Left ventricle myocardium inferior (tissue), 1 donor: ENCODE measurements at regions not wholly inside any gene's neighbourhood (a gene's known extent, or its start where the extent isn't known, plus 50 kb on each side); places are given as distances from the start of the nearest gene placed in this dataset.

Experiments
- DNase-seq: peaks from one replicate; pipeline ENCODE4 v3.0.0-alpha.2; 2020
- H3K27ac ChIP-seq: fragments of 200-600 bp; replicated peaks from 2 replicates; pipeline ENCODE4 v1.8.0; 2021
- H3K27me3 ChIP-seq: fragments of 200-600 bp; 2 replicates; pipeline ENCODE4 v1.8.0; 2021; ENCODE audit warnings: low read depth
- H3K36me3 ChIP-seq: fragments of 200-600 bp; 2 replicates; pipeline ENCODE4 v1.8.0; 2021
- H3K4me1 ChIP-seq: fragments of 200-600 bp; 2 replicates; pipeline ENCODE4 v1.8.0; 2021
- H3K4me3 ChIP-seq: fragments of 200-600 bp; 2 replicates; pipeline ENCODE4 v1.8.0; 2021; ENCODE audit warnings: mild to moderate bottlenecking, moderate library complexity
- H3K9me3 ChIP-seq: fragments of 200-600 bp; replicated peaks from 2 replicates; pipeline ENCODE4 v1.8.0; 2021
- CTCF ChIP-seq: fragments of 200-600 bp; IDR thresholded peaks from 2 replicates; pipeline ENCODE4 v1.8.0; 2021; ENCODE audit warnings: antibody characterized with exemption, mild to moderate bottlenecking, borderline replicate concordance
- intact Hi-C: fragments of 100-400 bp; cut with micrococcal nuclease; formaldehyde crosslinking; loops from one replicate; pipeline ENCODE4 v1.11.0; 2022
- donor health status: DM: no; HTN: yes; CAD: no; lungs with severe emphysema.

GRCh38 chr10:121322776-121323175 is 275.5 kb downstream of the FGFR2 start:
- peaks cover 16% of the 10 kb centered on the region for H3K9me3 ChIP-seq
- no peak for DNase-seq
- H3K4me3 ChIP-seq, result no peak overlapping the region
- H3K36me3 ChIP-seq, result no peaks in the 10 kb centered on the region
- peaks cover 17% of the 10 kb centered on the region for H3K27me3 ChIP-seq
- H3K27ac ChIP-seq, result no peak overlapping the region
- H3K4me1 ChIP-seq, result no peaks in the 10 kb centered on the region
- intact Hi-C loops, result no loop called here
- no peak for TF ChIP-seq CTCF

DNA sequence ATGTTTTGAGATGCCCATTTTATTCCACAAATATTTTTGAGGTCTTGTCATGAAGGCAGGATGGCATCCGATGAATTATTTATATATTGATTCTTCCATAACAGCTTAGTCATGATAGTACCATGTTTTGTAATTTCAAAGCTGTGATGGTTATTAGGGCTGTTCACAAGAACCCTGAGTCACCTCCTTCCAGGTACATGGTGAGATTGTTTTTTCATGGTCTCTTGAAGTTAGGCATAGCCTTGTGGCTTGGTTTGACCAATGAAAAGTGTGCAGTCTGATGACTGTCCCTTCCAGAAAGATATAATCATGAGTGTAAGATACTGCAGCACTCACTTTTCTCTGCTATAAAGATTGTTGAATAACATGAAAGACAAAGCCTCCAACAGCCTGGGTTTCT is 274.8 kb downstream of the FGFR2 start:
- intact Hi-C loops, result no loop called here

GRCh38 chr10:121324678-121325213 is 273.5 kb downstream of the FGFR2 start:
- Histone ChIP-seq H3K27ac (no peak overlapping the region), H3K27me3 (peaks cover 17% of the 10 kb centered on the region), H3K9me3 (peaks cover 4% of the 10 kb centered on the region), H3K4me3 (no peak overlapping the region), H3K4me1 (no peaks in the 10 kb centered on the region), H3K36me3 (no peaks in the 10 kb centered on the region)
- no peak for TF ChIP-seq CTCF
- intact Hi-C loops, result no loop called here
- DNase-seq, result no peak

More for the DNA sequence above, 274.8 kb downstream of the FGFR2 start:
- no peaks in the 10 kb centered on the region for H3K36me3 ChIP-seq
- H3K27ac ChIP-seq, result no peak overlapping the region
- peaks cover 14% of the 10 kb centered on the region for H3K9me3 ChIP-seq
- H3K4me1 ChIP-seq, result no peaks in the 10 kb centered on the region
- H3K4me3 ChIP-seq, result no peak overlapping the region
- no peak for TF ChIP-seq CTCF
- no peak for DNase-seq
- peaks cover 17% of the 10 kb centered on the region for H3K27me3 ChIP-seq

GRCh38 chr10:121325490-121326231 is 272.6 kb downstream of the FGFR2 start:
- Histone ChIP-seq H3K36me3 (no peaks in the 10 kb centered on the region), H3K9me3 (peaks cover 4% of the 10 kb centered on the region), H3K4me1 (no peaks in the 10 kb centered on the region), H3K27ac (no peak overlapping the region), H3K27me3 (peaks cover 17% of the 10 kb centered on the region), H3K4me3 (no peak overlapping the region)
- intact Hi-C loops, result no loop called here
- no peak for DNase-seq
- TF ChIP-seq CTCF, result no peak

DNA sequence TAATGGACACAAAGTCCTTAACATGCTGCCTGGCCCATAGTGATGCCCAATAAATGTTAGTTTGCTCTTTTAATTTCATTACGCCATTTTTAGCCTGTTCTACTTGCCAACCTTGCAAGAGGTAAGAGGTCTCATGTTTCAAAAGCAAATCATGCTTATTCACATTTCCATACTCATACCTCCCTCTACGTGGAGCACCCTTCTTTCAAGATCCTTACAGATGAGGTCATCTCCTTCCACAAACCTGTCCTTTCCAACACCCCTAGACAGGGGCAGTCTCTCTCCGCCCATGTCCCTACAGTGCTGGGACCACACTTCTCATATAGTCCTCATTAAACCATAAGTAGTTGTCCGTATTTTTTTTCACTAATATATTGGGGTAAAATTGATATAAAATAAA is 271.3 kb downstream of the FGFR2 start:
- no peak for DNase-seq
- no peak for TF ChIP-seq CTCF
- no peaks in the 10 kb centered on the region for H3K36me3 ChIP-seq
- H3K9me3 ChIP-seq, result peaks cover 4% of the 10 kb centered on the region
- H3K27me3 ChIP-seq, result peaks cover 12% of the 10 kb centered on the region
- intact Hi-C loops, result no loop called here
- H3K4me3 ChIP-seq, result no peak overlapping the region
- no peaks in the 10 kb centered on the region for H3K4me1 ChIP-seq
- H3K27ac ChIP-seq, result no peak overlapping the region
